Activated CD4-positive, alpha-beta T cell treated with anti-CD3 and anti-CD28 coated beads, Interleukin-2, Interleukin-6, amounts not matched to agents 100 ng/mL and 50 ng/mL, durations not matched to agents 16 hours and 8 hours (primary cell): ENCODE measurements at regions not wholly inside any gene's neighbourhood (a gene's known extent, or its start where the extent isn't known, plus 50 kb on each side); places are given as distances from the start of the nearest gene placed in this dataset.
"Not testable (repeated sequence)": the region's sequence is repeated elsewhere in the genome, so short reads cannot be mapped to it uniquely, and the experiment has no call there.

Source experiments
- DNase-seq: peaks from one replicate; pipeline ENCODE4 v3.0.0-alpha.2; 2020

GRCh38 chr13:60881507-60881906, 484.5 kb downstream of the TDRD3 start:
- no peak for DNase-seq

GRCh38 chr13:60873116-60873515, 476.1 kb downstream of the TDRD3 start:
- no peak for DNase-seq

- no peak for DNase-seq
Observed at GRCh38 chr13:60869941-60870613, 473.1 kb downstream of the TDRD3 start.

GRCh38 chr13:60869225-60869624, 472.2 kb downstream of the TDRD3 start:
- DNase-seq, result no peak

- no peak for DNase-seq
Observed at GRCh38 chr13:60862036-60862435, 465.0 kb downstream of the TDRD3 start.

GRCh38 chr13:60857698-60858097, 460.7 kb downstream of the TDRD3 start:
- DNase-seq, result no peak

- no peak for DNase-seq
Observed at GRCh38 chr13:60852886-60853285, 455.9 kb downstream of the TDRD3 start.

- no peak for DNase-seq
Observed at GRCh38 chr13:60851378-60851777, 454.4 kb downstream of the TDRD3 start.

- DNase-seq, result no peak
Observed at GRCh38 chr13:60850526-60850925, 453.5 kb downstream of the TDRD3 start.

- DNase-seq, result no peak
Observed at GRCh38 chr13:60838581-60838980, 441.6 kb downstream of the TDRD3 start.

- no peak for DNase-seq
Observed at GRCh38 chr13:60837806-60838205, 440.8 kb downstream of the TDRD3 start.

GRCh38 chr13:60836821-60837220, 439.8 kb downstream of the TDRD3 start:
- DNase-seq, result no peak

GRCh38 chr13:60811581-60811980, 414.6 kb downstream of the TDRD3 start:
- no peak for DNase-seq

GRCh38 chr13:60805640-60806039, 408.6 kb downstream of the TDRD3 start:
- not testable (repeated sequence) for DNase-seq

GRCh38 chr13:60798503-60798902, 401.5 kb downstream of the TDRD3 start:
- DNase-seq, result no peak

- no peak for DNase-seq
Observed at GRCh38 chr13:60797112-60797511, 400.1 kb downstream of the TDRD3 start.

- no peak for DNase-seq
Observed at GRCh38 chr13:60794751-60795150, 397.7 kb downstream of the TDRD3 start.

GRCh38 chr13:60790620-60791019, 393.6 kb downstream of the TDRD3 start:
- DNase-seq, result no peak

- no peak for DNase-seq
Observed at GRCh38 chr13:60788156-60788829, 391.3 kb downstream of the TDRD3 start.

GRCh38 chr13:60787083-60787482, 390.1 kb downstream of the TDRD3 start:
- DNase-seq, result no peak

- DNase-seq, result no peak
Observed at GRCh38 chr13:60772726-60773125, 375.7 kb downstream of the TDRD3 start.

GRCh38 chr13:60765700-60766411, 368.8 kb downstream of the TDRD3 start:
- DNase-seq, result no peak

- DNase-seq, result no peak
Observed at GRCh38 chr13:60759499-60759898, 362.5 kb downstream of the TDRD3 start.

GRCh38 chr13:60758637-60759036, 361.6 kb downstream of the TDRD3 start:
- DNase-seq, result no peak
